GM06990 (cell line): ENCODE measurements at regions not wholly inside any gene's neighbourhood (a gene's known extent, or its start where the extent isn't known, plus 50 kb on each side); places are given as distances from the start of the nearest gene placed in this dataset.

Experiments used
- DNase-seq: peaks from one replicate; pipeline ENCODE4 v3.0.0-alpha.2; 2011; ENCODE audit not compliant: insufficient read length; ENCODE audit errors: extremely low read depth
- H3K27me3 ChIP-seq: replicated peaks from 2 replicates; pipeline ENCODE4 v1.6.0; 2011; ENCODE audit warnings: low read length; ENCODE audit not compliant: control insufficient read depth, insufficient read depth
- H3K36me3 ChIP-seq: 2 replicates; pipeline ENCODE4 v1.5.1; 2011; ENCODE audit warnings: low read length; ENCODE audit not compliant: control insufficient read depth, insufficient read depth
- H3K4me3 ChIP-seq: replicated peaks from 2 replicates; pipeline ENCODE4 v1.5.1; 2011; ENCODE audit warnings: low read depth, mild to moderate bottlenecking, control low read depth, low read length
- TF ChIP-seq, protein P1 (sequence below): IDR thresholded peaks from 2 replicates; pipeline ENCODE4 v1.5.1; 2011; ENCODE audit warnings: low read length, control low read depth, mild to moderate bottlenecking, inconsistent platforms; ENCODE audit not compliant: insufficient read depth, poor library complexity, severe bottlenecking

DNA sequence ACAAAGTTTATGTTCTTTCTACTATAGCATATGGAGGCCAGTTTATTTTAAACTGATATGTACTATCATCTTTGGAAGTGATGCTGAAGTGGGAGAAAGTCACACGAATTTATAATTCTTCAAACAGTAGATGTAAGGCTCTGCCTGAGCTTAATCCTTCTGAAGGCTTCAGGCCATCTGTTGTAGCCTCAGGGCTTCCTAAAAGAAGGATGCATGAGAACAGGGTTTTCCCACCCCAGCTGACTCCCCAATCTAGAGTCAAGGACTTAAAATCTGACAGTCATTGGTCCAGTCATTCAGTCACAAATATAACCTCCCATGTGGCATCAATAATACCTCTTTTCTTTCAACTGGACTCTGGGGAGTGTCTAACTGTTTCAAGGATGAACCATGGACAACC is 330.5 kb downstream of the KCNS3 start:
- TF ChIP-seq, protein P1, sequence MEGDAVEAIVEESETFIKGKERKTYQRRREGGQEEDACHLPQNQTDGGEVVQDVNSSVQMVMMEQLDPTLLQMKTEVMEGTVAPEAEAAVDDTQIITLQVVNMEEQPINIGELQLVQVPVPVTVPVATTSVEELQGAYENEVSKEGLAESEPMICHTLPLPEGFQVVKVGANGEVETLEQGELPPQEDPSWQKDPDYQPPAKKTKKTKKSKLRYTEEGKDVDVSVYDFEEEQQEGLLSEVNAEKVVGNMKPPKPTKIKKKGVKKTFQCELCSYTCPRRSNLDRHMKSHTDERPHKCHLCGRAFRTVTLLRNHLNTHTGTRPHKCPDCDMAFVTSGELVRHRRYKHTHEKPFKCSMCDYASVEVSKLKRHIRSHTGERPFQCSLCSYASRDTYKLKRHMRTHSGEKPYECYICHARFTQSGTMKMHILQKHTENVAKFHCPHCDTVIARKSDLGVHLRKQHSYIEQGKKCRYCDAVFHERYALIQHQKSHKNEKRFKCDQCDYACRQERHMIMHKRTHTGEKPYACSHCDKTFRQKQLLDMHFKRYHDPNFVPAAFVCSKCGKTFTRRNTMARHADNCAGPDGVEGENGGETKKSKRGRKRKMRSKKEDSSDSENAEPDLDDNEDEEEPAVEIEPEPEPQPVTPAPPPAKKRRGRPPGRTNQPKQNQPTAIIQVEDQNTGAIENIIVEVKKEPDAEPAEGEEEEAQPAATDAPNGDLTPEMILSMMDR, result no peak
- Histone ChIP-seq H3K27me3 (no peaks in the 10 kb centered on the region; the same call in 1 of the 2 replicates), H3K36me3 (no peaks in the 10 kb centered on the region), H3K4me3 (no peak overlapping the region)
- no peak for DNase-seq

DNA sequence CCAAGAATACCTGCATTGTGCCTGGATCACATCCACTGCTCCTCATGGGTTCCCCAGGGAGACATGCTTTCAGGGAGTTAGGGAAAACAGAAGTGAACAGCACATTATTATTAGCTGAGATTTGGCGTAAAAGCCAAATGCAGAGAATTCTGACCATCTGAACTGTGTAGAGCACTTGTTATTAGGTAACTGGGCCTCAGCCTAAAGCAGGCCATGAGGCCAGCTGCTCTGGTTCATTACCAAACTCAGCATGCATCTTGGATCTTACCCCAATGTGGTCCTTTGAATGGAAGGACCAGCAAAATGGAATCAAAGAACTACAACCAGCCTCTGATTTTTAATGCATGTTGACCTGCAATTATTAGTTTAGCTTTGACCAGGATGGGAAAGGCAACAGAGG is 322.3 kb downstream of the KCNS3 start:
- Histone ChIP-seq H3K4me3 (no peak overlapping the region), H3K36me3 (no peaks in the 10 kb centered on the region), H3K27me3 (no peaks in the 10 kb centered on the region)
- no peak for DNase-seq
- TF ChIP-seq, protein P1, result no peak

DNA sequence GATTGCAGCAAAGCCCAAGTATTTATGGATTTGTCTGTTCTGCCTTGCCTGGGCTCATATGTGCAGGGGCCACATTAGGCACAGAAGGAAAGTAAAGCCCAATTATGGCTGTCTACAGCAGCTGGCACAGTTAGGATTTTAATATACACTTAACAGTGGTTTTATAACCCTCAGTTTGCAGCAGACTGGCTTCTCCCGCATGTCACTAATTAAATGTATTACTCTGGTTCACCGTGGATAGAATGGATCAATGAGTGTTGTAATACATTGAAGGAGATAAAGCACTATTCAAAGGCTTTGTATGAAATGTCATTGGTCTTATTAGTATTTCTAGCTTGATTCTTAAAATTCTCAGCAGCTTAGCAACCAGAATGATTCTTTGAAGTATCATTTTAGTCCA is 320.2 kb downstream of the KCNS3 start:
- Histone ChIP-seq H3K4me3 (no peak overlapping the region), H3K27me3 (no peaks in the 10 kb centered on the region), H3K36me3 (no peaks in the 10 kb centered on the region)
- no peak for DNase-seq
- TF ChIP-seq, protein P1, result no peak

DNA sequence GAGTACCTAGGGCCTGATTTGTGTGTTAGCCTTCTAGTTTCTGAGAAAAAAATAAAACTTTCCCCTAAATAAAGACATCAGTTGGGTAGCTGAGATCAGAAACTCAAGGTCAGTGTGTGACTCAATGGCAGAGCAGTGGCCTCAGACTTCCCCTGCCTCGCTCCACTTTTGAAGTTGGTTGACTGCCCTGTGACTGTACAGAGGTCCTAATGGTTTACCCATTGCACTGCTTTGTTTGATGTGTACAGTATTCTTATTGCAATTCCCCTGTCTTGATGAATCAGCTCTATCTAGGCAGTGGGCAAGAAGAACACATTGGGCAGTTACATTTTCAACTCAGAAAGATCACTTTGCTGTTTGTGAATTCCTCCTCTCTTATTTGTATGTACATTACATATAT is 315.7 kb downstream of the KCNS3 start:
- TF ChIP-seq, protein P1, result no peak
- no peak for DNase-seq
- no peaks in the 10 kb centered on the region for H3K27me3 ChIP-seq

DNA sequence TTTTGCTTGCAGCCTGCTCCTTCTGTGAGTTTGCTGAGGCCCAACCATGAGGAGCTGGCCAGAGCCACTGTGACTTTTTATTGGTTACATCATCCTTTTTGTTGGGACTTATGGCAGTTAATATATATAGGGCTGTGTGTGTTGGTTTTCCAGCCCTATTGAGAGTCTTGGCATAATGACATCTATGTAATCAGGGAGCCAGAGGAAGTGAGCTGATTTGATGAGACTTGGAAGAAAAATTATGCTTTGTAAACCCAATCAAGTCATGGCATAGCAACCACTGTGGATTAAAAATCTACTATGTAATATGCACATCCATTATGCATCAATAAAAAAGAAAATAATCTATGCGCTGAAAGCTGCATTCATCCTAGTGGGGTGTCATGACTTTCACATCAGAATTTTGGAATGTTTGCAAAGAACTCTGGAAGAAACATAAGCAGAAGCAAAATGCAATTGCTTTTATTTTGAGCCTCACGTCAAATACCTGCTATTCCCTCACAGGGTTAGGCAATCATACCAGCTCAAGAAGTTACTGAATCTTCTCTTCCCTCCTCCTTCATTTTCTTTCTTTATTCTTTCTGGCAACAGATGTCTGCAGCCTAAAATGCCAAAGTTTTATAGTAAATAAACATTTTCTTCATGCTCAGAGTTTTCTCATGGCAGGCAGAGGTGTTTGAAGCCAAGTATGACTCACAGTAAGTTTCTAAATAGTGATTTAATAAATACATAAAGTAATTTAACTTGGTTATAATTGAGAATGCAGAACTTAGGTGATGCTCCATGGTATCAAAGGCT is 308.5 kb downstream of the KCNS3 start:
- Histone ChIP-seq H3K27me3 (no peaks in the 10 kb centered on the region), H3K36me3 (no peaks in the 10 kb centered on the region), H3K4me3 (no peak overlapping the region)
- TF ChIP-seq, protein P1, result no peak
- DNase-seq, result no peak

More for the DNA sequence above, 315.7 kb downstream of the KCNS3 start:
- H3K4me3 ChIP-seq, result no peak overlapping the region
- no peaks in the 10 kb centered on the region for H3K36me3 ChIP-seq

DNA sequence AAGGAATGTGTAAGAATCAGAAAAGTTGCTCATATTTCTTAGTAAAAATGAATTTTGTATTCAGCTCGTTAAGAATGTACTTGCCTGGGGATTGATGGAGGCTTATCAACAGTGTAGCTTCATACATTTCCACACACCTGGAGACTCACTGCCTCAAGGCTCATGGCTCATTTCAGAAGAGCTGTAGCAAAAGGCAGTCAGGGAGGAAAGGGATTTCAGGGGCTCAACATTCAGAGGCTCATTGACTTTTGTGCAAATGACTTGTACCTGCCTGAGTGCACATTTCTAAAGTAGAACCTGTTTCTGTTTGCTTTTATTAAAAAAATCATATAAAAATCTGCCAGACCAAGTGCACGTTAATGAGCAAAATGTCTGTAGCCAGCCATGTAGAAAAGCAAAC is 304.4 kb downstream of the KCNS3 start:
- TF ChIP-seq, protein P1, result no peak
- no peak for DNase-seq
- H3K27me3 ChIP-seq, result no peaks in the 10 kb centered on the region
- no peaks in the 10 kb centered on the region for H3K36me3 ChIP-seq
- no peak overlapping the region for H3K4me3 ChIP-seq
